Peyer's patch (tissue), 4 donors: ENCODE measurements at regions not wholly inside any gene's neighbourhood (a gene's known extent, or its start where the extent isn't known, plus 50 kb on each side); places are given as distances from the start of the nearest gene placed in this dataset.
"Not testable (repeated sequence)": the region's sequence is repeated elsewhere in the genome, so short reads cannot be mapped to it uniquely, and the experiment has no call there.

Experiments
- DNase-seq, 3 donors: peaks; one replicate each; pipeline ENCODE4 v3.0.0-alpha.2; 2017 to 2019
- H3K27ac ChIP-seq, 4 donors: fragments of 200-600 bp; sonication (generic); one replicate each; pipeline ENCODE4 v1.5.1; 2016 to 2019
- H3K27me3 ChIP-seq, 2 donors: fragments of 200-600 bp; sonication (generic); one replicate each; pipeline ENCODE4 v1.5.1; 2019
- H3K36me3 ChIP-seq, 3 donors: fragments of 200-600 bp; sonication (generic); one replicate each; pipeline ENCODE4 v1.5.1; 2016 to 2019
- H3K4me1 ChIP-seq, 4 donors: fragments of 200-600 bp; sonication (generic); one replicate each; pipeline ENCODE4 v1.5.1; 2016 to 2019
- H3K4me3 ChIP-seq, 4 donors: fragments of 200-600 bp; sonication (generic); 1 replicate in 3 of 4; 2 replicates in 1 of 4; pipeline ENCODE4 v1.5.1; 2016 to 2019; ENCODE audit warnings: mild to moderate bottlenecking in 1 of 4
- H3K9me3 ChIP-seq, 4 donors: fragments of 200-600 bp; sonication (generic); one replicate each; pipeline ENCODE4 v1.5.1; 2016 to 2019; ENCODE audit warnings: mild to moderate bottlenecking in 1 of 4
- POLR2A ChIP-seq, 2 donors: fragments of 450-650 bp; IDR thresholded peaks; one replicate each; pipeline ENCODE4 v1.5.1; 2017; ENCODE audit warnings: antibody characterized with exemption in 2 of 2, mild to moderate bottlenecking in 2 of 2, moderate library complexity in 2 of 2
- TF ChIP-seq, protein P1 (sequence below), 6 experiments: fragments of 450-650 bp in 4 of 6; fragments of 200-600 bp in 2 of 6; sonication (generic) in 1 of 6; IDR thresholded peaks; one replicate each; pipeline ENCODE4 v1.5.1; 2017 to 2019; ENCODE audit warnings: antibody characterized with exemption in 6 of 6, mild to moderate bottlenecking in 3 of 6, moderate library complexity in 1 of 6

DNA sequence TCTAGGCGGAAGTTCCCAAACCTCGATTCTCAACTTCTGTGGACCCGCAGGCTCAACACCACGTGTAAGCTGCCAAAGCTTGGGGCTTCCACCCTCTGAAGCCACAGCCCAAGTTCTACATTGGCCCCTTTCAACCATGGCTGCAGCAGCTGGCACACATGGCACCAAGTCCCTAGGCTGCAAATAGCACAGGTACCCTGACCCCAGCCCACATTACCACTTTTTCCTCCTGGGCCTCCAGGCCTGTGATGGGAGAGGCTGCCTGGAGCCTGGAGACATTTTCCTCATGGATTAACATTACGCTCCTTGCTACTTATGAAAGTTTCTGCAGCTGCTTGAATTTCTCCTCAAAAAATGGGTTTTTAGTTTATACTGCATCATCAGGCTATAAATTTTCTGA, 479.5 kb downstream of the PCDH7 start:
- Histone ChIP-seq H3K36me3 (no peaks in the 10 kb centered on the region), H3K4me3 (no peak overlapping the region), H3K9me3 (no peaks in the 10 kb centered on the region), H3K27me3 (no peaks in the 10 kb centered on the region), H3K27ac (no peak overlapping the region), H3K4me1 (no peaks in the 10 kb centered on the region)
- TF ChIP-seq POLR2A (IDR thresholded peaks at IDR 0.05): no peak
- no peak for DNase-seq

DNA sequence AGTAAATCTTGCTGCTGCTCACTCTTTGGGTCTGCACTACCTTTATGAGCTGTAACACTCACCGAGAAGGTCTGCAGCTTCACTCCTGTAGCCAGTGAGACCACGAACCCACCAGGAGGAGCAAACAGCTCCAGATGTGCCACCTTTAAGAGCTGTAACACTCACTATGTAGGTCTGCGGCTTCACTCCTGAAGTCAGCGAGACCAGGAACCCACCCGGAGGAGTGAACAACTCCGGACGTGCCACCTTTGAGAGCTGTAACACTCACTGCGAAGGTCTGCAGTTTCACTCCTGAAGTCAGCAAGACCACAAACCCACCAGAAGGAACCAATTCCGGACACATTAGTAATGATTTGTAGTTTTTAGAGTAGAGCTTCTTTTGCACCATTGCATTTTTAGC, 481.9 kb downstream of the PCDH7 start:
- not testable (repeated sequence) for H3K36me3 ChIP-seq, H3K27me3 ChIP-seq, DNase-seq, H3K27ac ChIP-seq, H3K9me3 ChIP-seq, H3K4me3 ChIP-seq, H3K4me1 ChIP-seq

- H3K4me3 ChIP-seq: no peak overlapping the region
- H3K9me3 ChIP-seq: no peaks in the 10 kb centered on the region
- H3K4me1 ChIP-seq: no peaks in the 10 kb centered on the region
- no peak overlapping the region for H3K27ac ChIP-seq
- no peaks in the 10 kb centered on the region for H3K27me3 ChIP-seq
- H3K36me3 ChIP-seq: no peaks in the 10 kb centered on the region
- TF ChIP-seq, protein P1, sequence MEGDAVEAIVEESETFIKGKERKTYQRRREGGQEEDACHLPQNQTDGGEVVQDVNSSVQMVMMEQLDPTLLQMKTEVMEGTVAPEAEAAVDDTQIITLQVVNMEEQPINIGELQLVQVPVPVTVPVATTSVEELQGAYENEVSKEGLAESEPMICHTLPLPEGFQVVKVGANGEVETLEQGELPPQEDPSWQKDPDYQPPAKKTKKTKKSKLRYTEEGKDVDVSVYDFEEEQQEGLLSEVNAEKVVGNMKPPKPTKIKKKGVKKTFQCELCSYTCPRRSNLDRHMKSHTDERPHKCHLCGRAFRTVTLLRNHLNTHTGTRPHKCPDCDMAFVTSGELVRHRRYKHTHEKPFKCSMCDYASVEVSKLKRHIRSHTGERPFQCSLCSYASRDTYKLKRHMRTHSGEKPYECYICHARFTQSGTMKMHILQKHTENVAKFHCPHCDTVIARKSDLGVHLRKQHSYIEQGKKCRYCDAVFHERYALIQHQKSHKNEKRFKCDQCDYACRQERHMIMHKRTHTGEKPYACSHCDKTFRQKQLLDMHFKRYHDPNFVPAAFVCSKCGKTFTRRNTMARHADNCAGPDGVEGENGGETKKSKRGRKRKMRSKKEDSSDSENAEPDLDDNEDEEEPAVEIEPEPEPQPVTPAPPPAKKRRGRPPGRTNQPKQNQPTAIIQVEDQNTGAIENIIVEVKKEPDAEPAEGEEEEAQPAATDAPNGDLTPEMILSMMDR (IDR thresholded peaks at IDR 0.05): no peak
- no peak for TF ChIP-seq POLR2A (IDR thresholded peaks at IDR 0.05)
- DNase-seq: no peak
These were observed 484.7 kb downstream of the PCDH7 start for GRCh38 chr4:31204874-31205273.

DNA sequence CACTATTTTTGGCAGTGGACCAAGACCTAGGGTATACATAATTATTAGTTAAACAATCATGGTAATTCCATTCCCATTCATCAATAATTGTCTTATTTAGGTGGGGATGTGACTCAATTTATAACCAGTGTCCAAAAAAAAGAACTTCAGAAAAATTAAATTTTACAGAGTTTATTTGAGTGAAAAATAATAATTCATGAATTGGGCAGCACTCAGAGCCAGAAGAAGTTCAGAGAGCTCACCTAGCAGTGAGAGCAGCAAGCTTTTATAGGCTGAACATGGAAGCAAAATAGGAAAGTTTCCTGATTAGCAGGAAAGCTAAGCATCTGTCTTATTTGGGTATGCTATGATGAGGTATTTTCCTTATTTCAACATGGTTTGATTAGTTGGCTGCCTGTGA, 500.8 kb downstream of the PCDH7 start:
- no peaks in the 10 kb centered on the region for H3K27me3 ChIP-seq
- no peaks in the 10 kb centered on the region for H3K4me1 ChIP-seq
- H3K9me3 ChIP-seq: no peaks in the 10 kb centered on the region
- H3K27ac ChIP-seq: no peak overlapping the region
- TF ChIP-seq POLR2A (IDR thresholded peaks at IDR 0.05): no peak
- TF ChIP-seq, protein P1 (IDR thresholded peaks at IDR 0.05): no peak
- H3K4me3 ChIP-seq: no peak overlapping the region
- H3K36me3 ChIP-seq: no peaks in the 10 kb centered on the region
- no peak for DNase-seq

GRCh38 chr4:31228068-31228467, 507.9 kb downstream of the PCDH7 start:
- Histone ChIP-seq H3K27me3 (no peaks in the 10 kb centered on the region), H3K36me3 (no peaks in the 10 kb centered on the region), H3K4me3 (no peak overlapping the region), H3K4me1 (no peaks in the 10 kb centered on the region), H3K27ac (no peak overlapping the region), H3K9me3 (no peaks in the 10 kb centered on the region)
- no peak for TF ChIP-seq POLR2A (IDR thresholded peaks at IDR 0.05)
- TF ChIP-seq, protein P1 (IDR thresholded peaks at IDR 0.05): no peak
- DNase-seq: no peak

DNA sequence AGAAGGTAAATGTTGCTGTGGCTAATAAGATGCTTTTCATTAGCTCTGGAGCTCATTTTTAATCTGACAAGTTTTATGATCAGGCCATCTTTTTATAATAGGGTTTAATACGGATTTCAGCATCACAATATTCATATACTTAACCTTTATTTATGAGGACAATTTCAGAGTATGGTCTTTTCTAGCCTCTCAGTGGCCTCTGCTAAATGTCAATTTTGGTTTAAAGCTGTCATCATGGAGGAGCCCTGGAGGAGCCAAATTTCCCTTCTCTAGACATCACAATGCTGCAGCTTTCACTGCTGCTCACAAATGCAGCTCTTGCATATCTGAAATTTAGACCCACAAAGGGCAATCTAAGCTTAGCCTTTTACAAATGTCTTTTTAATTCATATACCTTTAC, 510.4 kb downstream of the PCDH7 start:
- no peak overlapping the region for H3K27ac ChIP-seq
- H3K36me3 ChIP-seq: no peaks in the 10 kb centered on the region
- H3K4me1 ChIP-seq: no peaks in the 10 kb centered on the region
- no peaks in the 10 kb centered on the region for H3K9me3 ChIP-seq
- no peak overlapping the region for H3K4me3 ChIP-seq
- DNase-seq: no peak
- H3K27me3 ChIP-seq: no peaks in the 10 kb centered on the region
- no peak for TF ChIP-seq POLR2A (IDR thresholded peaks at IDR 0.05)
- TF ChIP-seq, protein P1 (IDR thresholded peaks at IDR 0.05): no peak

- Histone ChIP-seq H3K36me3 (no peaks in the 10 kb centered on the region), H3K4me3 (no peak overlapping the region), H3K27ac (no peak overlapping the region), H3K4me1 (no peaks in the 10 kb centered on the region), H3K27me3 (no peaks in the 10 kb centered on the region), H3K9me3 (peaks cover 0 to 4% (median 2%) of the 10 kb centered on the region in 4 donors)
- no peak for DNase-seq
- no peak for TF ChIP-seq POLR2A (IDR thresholded peaks at IDR 0.05)
- TF ChIP-seq, protein P1 (IDR thresholded peaks at IDR 0.05): no peak
These were observed 514.3 kb downstream of the PCDH7 start for GRCh38 chr4:31234494-31234893.
